NCI-H146 treated with DMSO at 0.1 percent for 48 hours (cell line): ENCODE measurements at regions not wholly inside any gene's neighbourhood (a gene's known extent, or its start where the extent isn't known, plus 50 kb on each side); places are given as distances from the start of the nearest gene placed in this dataset.

ENCODE experiments used
- DNase-seq: peaks from one replicate; lab custom pipeline; 2025; ENCODE audit not compliant: unreplicated experiment; lab: John Stamatoyannopoulos, UW

DNA sequence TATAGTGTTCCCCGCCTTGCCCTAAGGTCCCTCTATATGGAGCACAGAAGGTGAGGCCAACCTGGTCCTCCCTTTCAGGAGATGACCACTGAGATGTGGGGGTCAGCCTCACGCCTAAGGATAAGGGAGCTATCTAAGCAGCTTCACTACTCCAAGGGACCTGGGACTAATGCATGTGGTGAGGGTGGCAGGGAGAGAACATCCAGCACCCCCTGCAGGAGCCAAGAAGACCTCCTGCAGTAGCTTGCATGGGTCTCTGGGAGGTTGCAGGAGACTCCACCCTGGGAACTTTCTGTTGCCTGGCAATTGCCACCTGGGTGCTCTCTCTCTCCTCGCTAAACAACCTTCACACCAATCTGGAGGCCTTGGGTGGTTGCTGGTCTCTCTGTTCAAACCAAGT is 93.0 kb upstream of the KLHL29 start:
- DNase-seq, result no peak

DNA sequence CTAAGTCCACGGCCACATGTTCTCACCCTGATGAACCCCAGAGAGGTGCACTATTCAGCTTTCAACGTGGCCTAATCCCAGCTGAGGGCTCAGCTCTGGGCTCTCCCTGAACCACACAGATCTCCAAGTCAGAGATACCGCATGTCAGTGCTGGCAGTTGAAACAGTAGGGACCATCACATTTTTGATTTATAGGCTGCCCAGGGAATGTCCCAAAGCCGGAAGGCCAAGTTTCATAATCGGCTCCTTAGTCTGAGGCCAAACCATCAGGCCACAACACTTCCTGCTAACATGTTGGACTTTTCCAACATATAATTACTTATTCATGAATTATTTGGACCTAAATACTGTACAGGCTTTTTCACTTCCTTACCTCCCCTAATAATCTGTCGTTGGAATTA is 91.9 kb upstream of the KLHL29 start:
- no peak for DNase-seq

DNA sequence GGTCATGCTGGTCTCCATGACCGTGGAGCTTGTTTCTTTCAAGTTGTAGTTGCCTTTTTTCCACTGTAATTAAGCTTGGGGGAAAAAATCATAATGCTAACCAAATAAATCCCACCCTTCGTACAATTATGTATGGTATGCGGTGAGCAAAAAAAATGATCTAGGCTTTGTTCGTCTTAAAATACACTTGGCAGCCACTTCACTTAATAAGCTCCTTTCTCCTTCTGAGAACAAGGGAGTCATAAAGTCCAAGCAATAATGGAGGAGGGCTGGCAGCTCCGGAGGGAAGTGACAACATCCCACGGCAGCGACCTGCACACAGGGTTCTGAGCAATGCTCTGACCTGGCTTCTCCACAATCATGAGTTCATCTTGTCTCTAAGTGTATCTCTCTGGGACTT is 91.2 kb upstream of the KLHL29 start:
- DNase-seq, result no peak

DNA sequence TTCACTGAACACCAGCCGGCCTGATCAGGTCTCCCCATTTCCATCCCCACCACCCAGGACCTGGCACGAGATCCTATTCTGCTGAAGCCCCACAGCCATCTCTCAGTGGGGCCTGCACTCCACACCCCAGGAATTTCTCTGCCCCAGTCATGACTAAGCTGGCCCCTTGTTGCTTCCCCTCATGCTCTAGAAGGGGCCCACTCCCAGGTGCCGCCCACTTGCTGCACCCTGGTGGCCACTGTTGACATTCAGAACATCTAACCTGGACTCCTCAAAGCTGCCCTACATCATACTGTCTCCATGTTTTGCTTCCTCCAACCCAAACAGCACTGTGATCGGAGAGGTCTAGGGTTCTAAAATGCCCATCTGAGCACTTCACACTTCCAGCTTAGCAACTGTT is 90.7 kb upstream of the KLHL29 start:
- DNase-seq, result no peak

DNA sequence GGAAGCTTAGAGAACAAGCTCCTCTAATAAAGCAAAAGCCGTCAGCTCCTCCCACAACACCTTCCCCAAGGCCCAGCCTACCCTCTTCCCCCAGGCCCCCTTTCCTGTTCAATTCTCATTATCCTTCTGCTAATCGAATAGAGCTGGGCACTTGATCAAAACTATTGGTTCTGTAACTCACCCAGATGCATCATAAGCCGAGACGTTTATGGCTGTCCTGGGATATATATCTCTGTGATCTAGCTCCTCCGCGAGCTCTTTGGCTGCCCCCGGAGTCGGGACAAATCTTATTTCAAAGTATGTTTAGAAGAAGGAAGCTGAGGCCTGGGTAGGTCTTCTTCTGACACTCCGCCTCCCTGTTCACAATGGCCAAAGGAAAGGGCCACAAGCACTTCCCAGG is 88.3 kb upstream of the KLHL29 start:
- no peak for DNase-seq

DNA sequence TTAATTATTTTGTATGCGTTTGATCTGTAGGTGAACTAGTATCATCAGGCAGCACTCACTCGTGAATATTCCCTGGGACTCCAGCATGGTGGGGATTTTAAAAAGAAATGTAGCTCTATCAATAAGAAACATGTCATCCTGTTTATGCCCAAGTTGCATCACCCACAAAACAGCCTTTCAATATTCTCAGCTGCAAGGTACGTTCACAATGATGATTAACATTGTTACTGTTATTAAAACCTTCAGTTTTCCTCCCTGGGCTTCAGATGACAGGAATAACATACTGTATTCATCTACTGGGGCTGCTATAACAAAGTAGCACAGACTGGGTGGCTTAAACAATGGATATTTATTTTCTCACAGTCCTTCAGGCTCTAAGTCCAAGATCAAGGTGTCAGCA is 87.9 kb upstream of the KLHL29 start:
- no peak for DNase-seq

DNA sequence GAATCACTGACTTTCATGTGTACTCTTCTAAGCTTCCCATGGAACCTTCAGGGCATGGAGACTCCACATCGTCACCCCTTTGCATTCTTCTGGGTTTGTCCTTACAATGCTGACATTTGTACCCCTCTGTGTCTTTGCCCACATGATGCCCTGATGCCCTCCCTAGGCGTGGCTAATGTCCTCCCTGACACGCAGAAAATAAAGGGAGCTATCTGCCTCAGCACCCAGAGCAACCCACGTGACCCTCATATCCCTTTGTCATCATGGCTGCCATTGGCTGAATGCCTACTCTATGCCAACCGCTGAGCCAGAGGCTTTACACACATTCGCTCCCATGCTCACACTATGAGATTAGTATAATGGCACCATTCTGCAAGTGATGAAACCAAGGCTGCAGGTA is 86.4 kb upstream of the KLHL29 start:
- DNase-seq, result no peak

DNA sequence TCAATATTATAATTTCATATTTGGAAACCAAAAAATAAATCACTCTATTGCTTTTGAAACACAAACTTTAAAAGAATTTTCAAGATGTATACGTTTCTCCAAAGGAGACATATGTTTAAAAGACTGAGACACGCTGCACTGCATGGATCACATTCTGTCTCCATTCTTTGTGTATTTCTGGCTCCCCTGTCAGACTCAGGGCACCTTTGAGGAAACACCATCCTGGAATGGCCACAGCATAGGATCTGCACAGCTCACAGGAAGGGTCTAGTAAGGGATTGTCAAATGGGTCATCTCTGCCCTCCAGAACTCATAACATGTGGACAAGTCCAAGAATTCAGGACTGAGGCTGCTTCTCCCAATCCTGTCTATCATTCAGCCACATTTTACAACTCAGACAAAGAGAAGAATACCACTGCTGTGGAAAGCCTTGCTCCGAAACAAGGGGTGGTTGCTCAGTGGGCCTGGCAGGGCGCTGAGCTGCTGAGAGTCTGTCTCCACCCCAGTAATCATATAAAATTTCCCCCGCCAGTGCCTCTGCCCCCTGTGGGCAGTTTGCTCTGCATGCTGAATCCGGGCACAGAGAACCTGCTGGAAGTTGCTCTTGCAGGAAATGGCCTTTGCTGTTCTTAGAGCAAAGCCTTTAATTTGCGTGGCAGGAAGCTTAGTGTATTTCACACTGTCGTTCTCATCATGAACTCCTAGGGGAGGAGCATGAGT is 85.3 kb upstream of the KLHL29 start:
- no peak for DNase-seq

DNA sequence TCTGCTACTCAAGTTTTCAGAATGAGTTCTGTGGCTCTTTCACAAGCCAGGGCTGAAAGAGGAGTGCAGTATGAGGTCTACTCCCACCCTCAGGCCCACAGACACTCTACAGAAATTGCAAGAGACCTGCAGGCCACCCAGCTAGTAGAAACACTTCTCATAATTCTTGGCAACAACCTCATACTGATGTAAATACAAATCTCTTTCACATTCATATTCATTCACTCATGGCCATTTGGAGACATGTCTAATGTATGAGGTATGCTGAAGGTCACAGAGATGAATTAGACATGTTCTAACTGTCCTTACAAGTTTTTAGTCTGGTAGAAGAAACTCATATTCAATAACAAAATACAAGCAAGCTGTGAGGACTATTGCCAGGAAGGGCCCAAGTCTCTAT is 83.8 kb upstream of the KLHL29 start:
- no peak for DNase-seq

DNA sequence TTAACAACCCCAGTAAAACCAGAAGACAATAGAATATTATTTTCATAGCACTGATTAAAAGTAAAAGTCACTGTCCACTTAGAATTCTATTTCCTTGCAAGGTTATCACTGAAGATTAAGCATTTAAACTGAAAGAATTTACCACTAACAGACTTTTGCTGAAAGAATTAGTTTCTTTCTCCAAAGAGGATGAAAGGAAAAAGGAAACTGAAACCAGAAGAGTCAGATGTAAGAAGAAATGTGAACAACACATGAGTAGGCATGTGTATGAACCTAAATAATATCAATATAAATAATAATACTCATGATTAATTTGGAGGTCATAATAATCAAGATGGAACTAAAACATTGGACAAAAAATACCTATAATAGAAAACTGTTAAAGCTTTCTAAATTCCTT is 82.4 kb upstream of the KLHL29 start:
- no peak for DNase-seq

DNA sequence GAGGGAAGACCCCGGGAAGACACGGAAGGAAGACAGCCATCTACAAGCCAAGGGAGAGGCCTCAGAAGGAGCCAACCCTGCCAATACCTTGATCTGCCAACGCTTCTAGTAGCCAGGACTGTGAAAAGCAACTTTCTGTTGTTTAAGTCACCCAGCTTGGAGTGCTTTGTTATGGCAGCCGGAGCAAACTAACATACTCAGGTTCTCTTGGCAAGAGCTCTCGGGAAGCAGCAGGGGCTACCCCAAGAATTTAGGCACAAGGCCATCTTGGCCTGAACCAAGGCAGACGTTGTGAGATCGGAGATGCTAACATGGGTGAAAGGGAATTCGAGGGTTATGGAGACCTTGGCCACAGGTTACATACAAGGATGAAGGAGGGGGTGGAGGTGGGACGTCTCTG is 78.6 kb upstream of the KLHL29 start:
- DNase-seq, result no peak

DNA sequence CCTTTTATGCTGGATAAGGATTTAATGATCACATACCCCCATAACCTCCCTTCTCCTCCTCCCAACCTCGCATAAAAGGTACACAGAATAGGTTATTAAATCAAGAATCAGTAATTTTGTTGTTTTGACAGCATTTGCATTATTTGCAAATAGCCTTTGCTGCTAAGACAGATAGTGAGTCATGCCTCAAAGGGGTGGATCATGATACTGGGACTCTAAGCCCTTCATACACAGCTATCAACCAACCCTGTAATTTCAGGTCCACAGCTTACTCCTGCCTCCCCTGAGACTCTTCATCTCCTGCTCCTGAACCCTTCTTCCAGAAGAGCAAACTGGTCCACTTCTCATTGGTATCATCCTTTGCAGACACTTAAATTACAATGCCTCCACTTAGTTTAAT is 73.8 kb upstream of the KLHL29 start:
- no peak for DNase-seq

DNA sequence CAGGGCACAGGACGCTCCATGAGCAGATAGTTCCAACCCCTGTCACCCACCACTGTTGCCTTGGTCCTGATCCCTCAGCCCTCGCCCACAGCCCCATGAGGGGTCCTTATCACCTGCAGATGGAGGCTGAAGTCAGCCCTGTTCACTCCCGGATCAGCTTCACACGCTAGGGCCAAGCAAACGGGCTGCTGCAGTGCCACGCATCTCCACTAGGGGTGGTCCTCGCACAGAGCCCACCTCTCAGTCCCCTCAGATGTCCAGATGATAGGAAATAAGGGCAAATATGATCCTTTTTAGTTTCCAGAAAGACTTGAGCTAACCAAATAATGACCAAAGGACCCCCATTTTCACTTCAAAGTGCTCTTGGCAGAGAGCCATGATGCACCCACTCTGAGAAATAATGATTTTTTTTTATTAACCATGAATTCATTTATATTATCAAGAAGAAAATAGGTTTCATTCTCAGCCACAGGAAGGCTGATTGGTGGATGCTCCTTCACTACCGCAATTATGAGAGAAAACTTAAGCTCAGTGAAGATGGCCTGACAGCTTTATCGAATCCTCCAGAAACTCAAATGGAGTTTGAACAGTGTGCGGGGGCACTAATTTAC is 71.9 kb upstream of the KLHL29 start:
- DNase-seq, result peak; percentile 12

DNA sequence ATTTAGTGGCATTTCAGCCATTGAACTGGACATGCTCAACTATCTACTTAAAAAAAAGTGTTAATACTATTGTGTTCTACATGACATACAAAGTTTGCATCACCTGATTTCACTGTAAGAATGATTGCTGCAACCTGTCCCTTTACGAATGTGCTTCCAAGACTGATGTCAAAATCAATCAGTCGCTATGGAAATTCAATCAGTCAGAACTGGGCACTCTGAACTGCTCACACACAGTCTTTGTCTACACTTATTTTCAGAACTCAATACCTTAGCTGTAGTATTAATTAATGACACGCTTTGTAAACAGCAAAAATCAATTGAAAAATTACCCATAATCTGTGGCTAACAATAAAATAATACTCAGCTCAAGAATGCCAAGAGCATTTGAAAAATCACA is 70.3 kb upstream of the KLHL29 start:
- DNase-seq, result no peak

DNA sequence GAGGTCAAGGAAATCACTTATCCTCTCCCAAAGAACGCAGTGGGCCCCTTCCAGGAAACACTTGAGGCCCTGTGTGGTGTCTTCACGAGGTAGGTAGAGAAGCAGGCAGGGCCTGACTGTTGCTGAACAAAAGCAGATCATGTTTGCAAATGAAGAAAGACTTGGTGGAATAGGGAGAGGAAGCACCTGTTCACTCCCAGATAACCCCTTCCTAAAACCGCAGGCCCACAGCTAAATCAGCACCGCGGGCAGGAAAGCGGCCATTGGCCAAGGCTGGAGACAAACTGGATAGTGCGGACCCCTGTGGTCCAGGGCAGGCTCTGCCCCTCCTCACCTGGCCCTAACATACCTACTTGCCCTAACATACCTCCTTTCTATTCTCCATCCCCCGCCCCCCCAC is 64.9 kb upstream of the KLHL29 start:
- DNase-seq, result peak; percentile 33

DNA sequence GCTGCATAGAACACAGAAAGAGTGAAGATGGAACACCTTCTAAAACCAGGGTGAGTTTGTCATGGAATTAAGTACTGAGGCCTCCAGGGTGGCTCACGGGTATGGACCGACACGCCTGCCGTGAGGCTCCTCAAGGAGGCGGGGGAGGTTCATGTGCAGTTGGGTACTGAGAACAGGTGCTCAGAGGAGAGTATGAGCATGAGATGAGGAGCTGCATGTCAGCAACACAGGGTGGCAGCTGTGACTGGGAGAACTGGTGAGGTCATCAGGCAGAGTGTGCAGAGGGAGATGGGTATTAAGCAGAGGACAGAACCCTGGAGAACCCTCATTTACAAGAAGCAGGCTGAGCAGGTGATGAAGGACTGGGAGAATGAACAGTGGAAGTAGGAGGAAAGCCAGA is 63.2 kb upstream of the KLHL29 start:
- DNase-seq, result no peak

DNA sequence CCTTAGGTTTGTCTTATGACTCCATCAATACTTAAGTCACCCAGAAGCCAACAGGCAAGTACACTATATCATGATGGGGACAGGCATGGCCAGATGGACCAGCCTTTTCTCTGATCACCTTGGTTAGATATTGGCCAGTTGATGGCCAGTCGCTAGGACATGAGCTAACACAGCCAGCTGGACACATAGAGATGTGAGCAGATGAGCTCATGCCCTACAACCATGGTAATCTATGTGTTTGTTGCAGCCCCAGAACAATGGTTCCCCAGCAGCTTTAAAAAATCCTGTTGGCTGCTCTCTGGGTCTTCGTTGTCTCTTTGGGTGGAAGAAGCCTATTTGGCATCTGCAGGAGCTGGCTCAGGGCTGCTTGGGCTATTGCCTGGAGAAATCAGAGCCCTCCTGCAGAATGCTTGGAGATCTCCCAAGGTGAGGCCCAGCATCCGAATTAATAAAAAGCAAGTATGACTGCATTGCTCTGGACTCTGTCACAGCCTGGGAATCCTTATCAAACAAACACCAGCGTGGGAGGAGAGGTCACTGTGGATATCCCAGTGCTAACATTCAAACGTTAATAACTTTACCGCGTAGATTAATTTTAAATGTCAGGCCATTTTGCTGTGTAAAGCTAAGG is 62.3 kb upstream of the KLHL29 start:
- DNase-seq, result no peak

DNA sequence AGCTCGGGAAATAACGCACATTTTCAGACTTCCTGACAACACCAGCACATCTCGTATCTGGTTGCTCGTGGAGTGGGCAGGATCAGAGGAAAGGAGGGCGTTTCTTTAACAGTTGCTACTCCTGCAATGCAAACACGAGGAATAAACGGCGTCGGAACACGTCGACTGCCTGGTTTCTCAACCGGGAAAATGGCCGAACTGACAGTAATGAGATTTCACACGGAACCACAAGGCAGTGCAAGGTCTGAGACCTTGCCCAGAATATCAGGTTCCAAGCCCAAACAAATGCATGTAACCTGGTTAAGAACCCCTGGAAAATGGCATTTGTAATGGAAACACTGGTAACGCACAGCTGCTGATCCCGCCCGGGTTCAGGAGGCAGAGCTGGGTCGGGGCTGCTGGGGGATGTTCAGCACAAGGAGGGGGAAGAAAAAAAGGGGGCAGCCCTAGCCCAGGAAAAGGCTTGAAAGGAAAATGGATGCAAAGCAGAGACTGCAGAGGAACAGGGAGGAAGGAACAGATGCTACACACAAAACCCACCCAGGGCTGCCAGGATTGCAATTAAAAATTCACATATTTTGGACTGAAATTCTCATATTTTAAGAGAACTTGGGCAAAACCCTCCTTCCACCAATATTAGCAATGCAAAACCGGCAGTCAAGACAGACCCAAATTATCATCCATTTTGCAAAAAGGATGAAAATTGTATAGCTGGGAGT is 61.6 kb upstream of the KLHL29 start:
- DNase-seq, result no peak

DNA sequence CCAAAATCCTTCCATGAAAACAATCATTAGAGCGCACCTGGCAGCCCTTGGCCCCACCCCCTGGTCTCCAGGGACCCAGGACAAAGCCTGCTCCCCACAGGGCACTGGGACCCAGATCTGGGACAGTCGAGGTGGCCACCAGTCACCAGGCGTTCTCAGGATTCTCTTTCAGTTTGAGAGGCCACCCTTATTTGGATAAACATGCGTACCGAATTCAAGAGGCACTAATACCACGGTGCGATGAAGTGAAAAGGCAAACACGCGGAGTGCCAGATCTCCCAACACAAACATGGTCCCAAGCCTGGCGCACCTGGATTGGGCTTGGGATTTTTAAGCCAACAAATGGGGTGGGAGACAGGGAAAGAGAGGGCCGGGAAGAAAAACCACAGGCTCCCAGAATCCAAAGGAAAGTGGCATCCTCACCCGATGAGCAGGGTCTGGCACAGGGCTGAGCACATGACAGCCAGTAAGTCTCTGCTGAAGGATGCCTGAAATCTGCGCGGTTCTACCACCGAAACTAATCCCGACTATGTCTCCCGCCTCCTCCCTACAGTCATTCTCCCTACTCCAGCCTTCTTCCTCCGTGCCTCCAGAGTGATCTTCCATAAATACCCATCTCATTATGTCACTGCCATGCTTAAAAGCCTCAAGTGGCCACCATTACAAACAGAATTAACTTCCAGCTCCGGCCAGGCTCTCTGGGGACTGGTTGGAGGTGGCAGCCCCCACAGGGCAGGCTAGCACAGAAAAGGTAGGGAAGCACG is 60.9 kb upstream of the KLHL29 start:
- peak; percentile 28 for DNase-seq

DNA sequence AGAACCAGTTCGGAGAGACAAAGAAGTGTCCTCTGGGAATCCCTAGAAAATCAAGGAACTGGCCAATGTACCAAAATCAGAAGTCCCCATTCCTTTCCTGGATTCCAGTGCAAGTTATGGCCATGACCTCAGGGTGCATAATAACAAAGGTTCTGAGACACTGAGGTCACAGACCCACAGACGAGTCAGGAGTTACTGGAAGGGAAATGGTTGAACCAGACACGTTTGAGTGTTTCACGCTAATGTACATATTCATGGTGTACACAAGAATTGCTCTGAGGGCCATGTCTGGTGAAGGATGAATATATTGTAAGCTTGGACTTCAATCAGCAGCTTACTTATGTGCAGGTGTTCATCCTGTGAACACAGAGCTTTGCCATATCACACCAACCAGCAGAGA is 58.6 kb upstream of the KLHL29 start:
- no peak for DNase-seq

DNA sequence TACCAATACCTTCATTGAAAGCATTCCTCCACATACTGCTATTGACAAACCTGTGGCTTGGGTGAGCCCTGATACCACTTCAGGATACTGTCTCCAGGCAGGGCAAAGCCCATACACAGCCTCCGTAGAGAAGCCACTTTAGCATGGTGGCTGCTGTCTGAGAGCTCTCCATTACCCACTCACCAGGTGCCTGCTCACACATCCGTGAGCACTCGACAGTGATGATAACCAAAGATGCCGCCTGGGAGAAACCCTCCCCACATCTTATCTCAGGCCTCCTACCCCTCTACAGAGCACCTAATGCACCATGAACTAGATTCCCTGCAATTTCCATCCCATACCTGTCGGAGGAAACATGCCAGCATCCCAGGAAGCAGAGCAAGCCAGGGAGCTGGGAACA is 57.6 kb upstream of the KLHL29 start:
- DNase-seq, result no peak
